ENCODE measurements at regions not wholly inside any gene's neighbourhood (a gene's known extent, or its start where the extent isn't known, plus 50 kb on each side); places are given as distances from the start of the nearest gene placed in this dataset.

DNA sequence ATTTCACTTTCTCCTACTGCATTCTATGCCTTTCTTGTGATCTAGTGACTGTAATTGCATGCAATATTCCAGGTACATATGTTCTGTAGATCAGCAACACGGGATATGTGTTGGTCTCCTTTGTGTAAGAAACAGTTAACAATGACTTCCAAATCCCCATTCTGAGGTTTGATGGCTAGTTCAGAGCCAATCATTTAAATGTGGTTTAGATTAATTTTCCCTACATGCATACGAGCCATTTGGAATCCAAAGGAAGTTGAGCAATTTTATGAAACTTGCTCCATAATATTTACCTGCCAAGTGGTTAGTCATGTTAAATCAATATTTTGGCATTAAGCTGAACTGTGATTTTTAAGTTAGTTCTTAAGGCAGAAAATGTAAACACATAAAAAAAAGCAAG, 172.8 kb upstream of the DCAF12L2 start:
- ATAC-seq (no peak), FAIRE-seq (no peak), DNase-seq (ENCODE audit: low spot score) (no peak)
- CTCF ChIA-PET (ENCODE audit: low intra/inter-chr PET ratio, low total read pairs): no interaction called here
- intact Hi-C loops (cut with micrococcal nuclease; ENCODE audit: unreplicated experiment): no loop called here
- H4K20me1 ChIP-seq (ENCODE audit: insufficient read depth, low read length): no peaks in the 10 kb centered on the region
- TF ChIP-seq ZNF558 (CRISPR knock-in tag; IDR thresholded peaks at IDR 0.05; ENCODE audit: borderline replicate concordance): no peak
- WGBS (ENCODE audit: low lambda C conversion rate): 31% methylated on average over 2 of the region's 2 CpGs
- no peak overlapping the region for H3K27ac ChIP-seq (ENCODE audit: extremely low read length, insufficient read depth, low read length)
- BruUV-seq (replicated peaks): no TSS peak
- H3K36me3 ChIP-seq (replicated peaks in 1 of 2; ENCODE audit: control insufficient read depth in 1 of 2, insufficient read depth in 2 of 2, low read length in 2 of 2): no peaks in the 10 kb centered on the region
- H3K27me3 ChIP-seq (ENCODE audit: control insufficient read depth in 1 of 2, insufficient read depth in 2 of 2, low read length in 2 of 2): no peaks in the 10 kb centered on the region
- no peak overlapping the region for H3K9ac ChIP-seq (ENCODE audit: insufficient read depth, low read depth, low read length)
- POLR2A ChIA-PET: no interaction called here
- no peak overlapping the region for H2AFZ ChIP-seq (ENCODE audit: low read length)
- no peak overlapping the region for H3K4me2 ChIP-seq (ENCODE audit: low read depth, low read length)
- H3K9me3 ChIP-seq (ENCODE audit: low read length): peaks cover 28% of the 10 kb centered on the region
- no peaks in the 10 kb centered on the region for H3K79me2 ChIP-seq (ENCODE audit: insufficient read depth, low read length)
- H3K4me3 ChIP-seq (replicated peaks in 1 of 3; ENCODE audit: insufficient read depth in 1 of 3, low read depth in 2 of 3, low read length in 3 of 3): no peak overlapping the region
- in situ Hi-C loops (cut with HindIII; ENCODE audit: extremely low pct_ligation_motif_present, low pct_unique_long_range_greater_than_20kb): no loop called here
- H3K4me1 ChIP-seq (ENCODE audit: insufficient read depth, low read length): no peaks in the 10 kb centered on the region

GRCh38 chrX:126300401-126300800, 134.3 kb upstream of the DCAF12L2 start:
- 57% methylated on average over 1 of the region's 1 CpG for WGBS (ENCODE audit: low lambda C conversion rate)
- H3K36me3 ChIP-seq (replicated peaks in 1 of 2; ENCODE audit: control insufficient read depth in 1 of 2, insufficient read depth in 2 of 2, low read length in 2 of 2): no peaks in the 10 kb centered on the region
- no peak for DNase-seq (ENCODE audit: low spot score)

More at GRCh38 chrX:126300401-126300800, 134.3 kb upstream of the DCAF12L2 start:
- Histone ChIP-seq H3K9ac (ENCODE audit: insufficient read depth, low read depth, low read length) (no peak overlapping the region), H3K4me2 (ENCODE audit: low read depth, low read length) (no peak overlapping the region), H3K27me3 (ENCODE audit: control insufficient read depth in 1 of 2, insufficient read depth in 2 of 2, low read length in 2 of 2) (no peaks in the 10 kb centered on the region), H3K9me3 (ENCODE audit: low read length) (peaks cover 39% of the 10 kb centered on the region), H3K79me2 (ENCODE audit: insufficient read depth, low read length) (no peaks in the 10 kb centered on the region), H3K4me3 (replicated peaks in 1 of 3; ENCODE audit: insufficient read depth in 1 of 3, low read depth in 2 of 3, low read length in 3 of 3) (no peak overlapping the region), H4K20me1 (ENCODE audit: insufficient read depth, low read length) (no peaks in the 10 kb centered on the region), H2AFZ (ENCODE audit: low read length) (no peak overlapping the region), H3K4me1 (ENCODE audit: insufficient read depth, low read length) (no peaks in the 10 kb centered on the region), H3K27ac (ENCODE audit: extremely low read length, insufficient read depth, low read length) (no peak overlapping the region)
- peak; percentile 67 to 90 for TF ChIP-seq MAFK (conservative IDR thresholded peaks at IDR 0.05 in 1 of 2, IDR thresholded peaks at IDR 0.05 in 1 of 2; ENCODE audit: low read length in 2 of 2)
- no peak for TF ChIP-seq POGZ (CRISPR knock-in tag; IDR thresholded peaks at IDR 0.05)
- TF ChIP-seq MAFF (IDR thresholded peaks at IDR 0.05; ENCODE audit: low read depth, low read length): peak; percentile 77
- CTCF ChIA-PET (ENCODE audit: low intra/inter-chr PET ratio, low total read pairs): no interaction called here
- POLR2A ChIA-PET: no interaction called here
- intact Hi-C loops (cut with micrococcal nuclease; ENCODE audit: unreplicated experiment): no loop called here
- FAIRE-seq (no peak), ATAC-seq (no peak)
- no TSS peak for BruUV-seq (replicated peaks)
- in situ Hi-C loops (cut with HindIII; ENCODE audit: extremely low pct_ligation_motif_present, low pct_unique_long_range_greater_than_20kb): no loop called here

Measured in HepG2 (cell line).